ENCODE measurements at regions not wholly inside any gene's neighbourhood (a gene's known extent, or its start where the extent isn't known, plus 50 kb on each side); places are given as distances from the start of the nearest gene placed in this dataset.

DNA sequence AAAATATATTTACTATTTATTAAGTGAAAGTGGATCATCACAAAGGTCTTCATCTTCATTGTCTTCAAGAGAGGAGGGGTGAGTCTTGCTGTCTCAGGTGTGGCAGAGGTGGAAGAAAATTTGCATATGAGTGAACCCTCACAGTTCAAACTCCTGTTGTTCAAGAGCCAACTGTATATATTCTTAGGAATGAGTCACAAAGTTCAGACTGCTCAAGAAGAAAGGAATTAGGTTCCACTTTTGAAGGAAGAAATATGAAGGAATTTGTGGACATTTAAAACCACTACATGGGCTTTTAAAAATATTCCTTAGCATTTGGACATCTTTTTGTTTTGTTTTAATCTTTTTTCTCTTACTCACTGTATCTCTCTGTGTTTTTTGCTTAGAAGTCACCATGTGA is 212.6 kb downstream of the INSIG2 start:
- Histone ChIP-seq H3K27me3 (ENCODE audit: control insufficient read depth, insufficient read depth, low read length) (no peaks in the 10 kb centered on the region), H3K36me3 (ENCODE audit: control insufficient read depth, insufficient read depth, low read length) (no peaks in the 10 kb centered on the region), H3K9ac (ENCODE audit: low read length) (no peak overlapping the region), H3K4me1 (ENCODE audit: control insufficient read depth, insufficient read depth, low read length) (no peaks in the 10 kb centered on the region), H3K27ac (ENCODE audit: low read depth, low read length) (no peak overlapping the region), H3K4me3 (ENCODE audit: low read length) (no peak overlapping the region)

DNA sequence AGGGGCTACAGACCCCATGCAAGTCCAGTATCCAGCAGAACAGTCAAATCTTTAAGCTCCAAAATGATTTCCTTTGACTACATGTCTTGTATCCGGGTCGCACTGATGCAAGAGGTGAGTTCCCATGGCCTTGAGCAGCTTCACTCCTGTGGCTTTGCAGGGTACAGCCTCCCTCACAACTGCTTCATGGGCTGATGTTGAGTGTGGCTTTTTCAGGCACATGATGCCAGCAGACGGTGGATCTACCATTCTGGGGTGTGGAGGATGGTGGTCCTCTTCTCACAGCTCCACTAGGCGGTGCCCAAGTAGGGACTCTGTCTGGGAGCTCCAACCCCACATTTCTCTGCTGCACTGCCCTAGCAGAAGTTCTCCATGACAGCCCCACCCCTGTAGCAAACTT is 208.4 kb downstream of the INSIG2 start:
- no peaks in the 10 kb centered on the region for H3K27me3 ChIP-seq (ENCODE audit: control insufficient read depth, insufficient read depth, low read length)
- no peak overlapping the region for H3K9ac ChIP-seq (ENCODE audit: low read length)
- no peak overlapping the region for H3K27ac ChIP-seq (ENCODE audit: low read depth, low read length)
- H3K4me3 ChIP-seq (ENCODE audit: low read length), result no peak overlapping the region
- no peaks in the 10 kb centered on the region for H3K36me3 ChIP-seq (ENCODE audit: control insufficient read depth, insufficient read depth, low read length)
- no peaks in the 10 kb centered on the region for H3K4me1 ChIP-seq (ENCODE audit: control insufficient read depth, insufficient read depth, low read length)

DNA sequence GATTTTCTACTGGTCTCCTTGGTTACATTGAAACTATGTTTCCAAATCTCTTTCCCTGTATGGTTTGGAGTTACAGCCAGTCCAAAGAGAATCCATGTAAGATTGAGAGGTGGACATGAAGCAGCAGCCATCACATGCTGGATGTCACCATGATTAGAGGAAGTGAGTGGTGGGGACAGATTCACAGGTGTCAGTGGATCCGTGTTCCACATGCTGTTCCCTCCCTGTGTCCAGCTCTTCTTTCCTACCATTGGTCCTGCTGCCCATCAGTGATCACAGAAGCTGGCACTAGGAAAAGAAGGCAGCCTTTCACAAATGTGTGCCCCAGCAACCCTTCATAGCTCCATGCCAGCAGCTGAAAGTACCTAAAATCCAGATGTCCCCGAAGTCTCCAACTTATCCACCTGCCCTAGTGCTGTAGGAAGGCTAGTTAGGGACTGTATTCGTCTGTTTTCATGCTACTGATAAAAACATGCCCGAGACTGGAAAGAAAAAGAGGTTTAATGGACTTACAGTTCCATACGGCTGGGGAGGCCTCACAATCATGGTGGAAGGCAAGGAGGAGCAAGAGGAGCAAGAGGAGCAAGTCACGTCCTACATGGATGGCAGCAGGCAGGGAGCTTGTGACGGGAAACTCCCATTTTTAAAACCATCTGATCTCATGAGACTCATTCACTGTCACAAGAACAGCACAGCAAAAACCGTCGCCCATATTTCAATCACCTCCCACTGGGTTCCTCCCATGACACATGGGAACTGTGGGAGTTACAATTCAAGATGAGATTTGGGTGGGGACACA is 207.5 kb downstream of the INSIG2 start:
- Histone ChIP-seq H3K27ac (ENCODE audit: low read depth, low read length) (no peak overlapping the region), H3K9ac (ENCODE audit: low read length) (no peak overlapping the region), H3K4me3 (ENCODE audit: low read length) (no peak overlapping the region), H3K36me3 (ENCODE audit: control insufficient read depth, insufficient read depth, low read length) (no peaks in the 10 kb centered on the region), H3K27me3 (ENCODE audit: control insufficient read depth, insufficient read depth, low read length) (no peaks in the 10 kb centered on the region), H3K4me1 (ENCODE audit: control insufficient read depth, insufficient read depth, low read length) (no peaks in the 10 kb centered on the region)

DNA sequence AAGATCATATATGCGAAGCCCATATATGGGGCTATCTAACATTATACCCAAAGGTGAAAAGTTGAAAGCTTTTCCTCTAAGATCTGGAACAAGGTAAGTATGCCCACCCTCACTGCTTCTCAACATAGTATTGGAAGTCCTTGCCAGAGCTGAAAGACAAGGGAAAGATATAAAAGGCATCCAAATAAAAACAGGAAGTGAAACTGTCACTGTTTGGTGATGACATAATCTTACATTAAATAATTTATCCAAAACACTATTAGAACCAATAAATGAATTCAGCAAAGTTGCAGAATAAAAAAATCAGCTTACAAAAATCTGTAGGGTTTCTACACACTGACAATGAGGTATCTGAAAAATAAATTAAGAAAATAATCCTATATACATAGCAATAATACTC is 205.8 kb downstream of the INSIG2 start:
- Histone ChIP-seq H3K27me3 (ENCODE audit: control insufficient read depth, insufficient read depth, low read length) (no peaks in the 10 kb centered on the region), H3K9ac (ENCODE audit: low read length) (no peak overlapping the region), H3K36me3 (ENCODE audit: control insufficient read depth, insufficient read depth, low read length) (no peaks in the 10 kb centered on the region)

DNA sequence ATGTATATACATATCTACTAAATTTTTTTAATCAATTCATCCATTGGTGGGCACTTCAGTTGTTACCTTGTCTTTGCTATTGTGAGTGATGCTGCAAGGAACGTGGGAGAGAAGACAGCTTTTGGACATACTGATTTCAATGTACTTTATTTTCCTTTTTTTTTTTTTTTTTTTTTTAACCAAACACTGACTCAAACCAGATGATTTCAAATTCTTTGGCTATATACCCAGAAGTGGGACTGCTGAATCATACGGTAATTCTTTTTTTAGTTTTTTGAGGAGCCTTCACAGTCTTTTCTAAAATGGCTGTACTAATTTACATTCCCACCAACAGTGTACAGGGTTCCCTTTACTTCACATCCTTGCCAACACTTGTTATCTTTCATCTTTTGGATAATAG is 204.7 kb downstream of the INSIG2 start:
- no peak overlapping the region for H3K9ac ChIP-seq (ENCODE audit: low read length)
- no peaks in the 10 kb centered on the region for H3K36me3 ChIP-seq (ENCODE audit: control insufficient read depth, insufficient read depth, low read length)
- no peak overlapping the region for H3K27ac ChIP-seq (ENCODE audit: low read depth, low read length)
- H3K4me1 ChIP-seq (ENCODE audit: control insufficient read depth, insufficient read depth, low read length), result no peaks in the 10 kb centered on the region
- H3K27me3 ChIP-seq (ENCODE audit: control insufficient read depth, insufficient read depth, low read length), result no peaks in the 10 kb centered on the region
- no peak overlapping the region for H3K4me3 ChIP-seq (ENCODE audit: low read length)

More for the DNA sequence above, 205.8 kb downstream of the INSIG2 start:
- H3K27ac ChIP-seq (ENCODE audit: low read depth, low read length), result no peak overlapping the region
- H3K4me3 ChIP-seq (ENCODE audit: low read length), result no peak overlapping the region
- H3K4me1 ChIP-seq (ENCODE audit: control insufficient read depth, insufficient read depth, low read length), result no peaks in the 10 kb centered on the region

DNA sequence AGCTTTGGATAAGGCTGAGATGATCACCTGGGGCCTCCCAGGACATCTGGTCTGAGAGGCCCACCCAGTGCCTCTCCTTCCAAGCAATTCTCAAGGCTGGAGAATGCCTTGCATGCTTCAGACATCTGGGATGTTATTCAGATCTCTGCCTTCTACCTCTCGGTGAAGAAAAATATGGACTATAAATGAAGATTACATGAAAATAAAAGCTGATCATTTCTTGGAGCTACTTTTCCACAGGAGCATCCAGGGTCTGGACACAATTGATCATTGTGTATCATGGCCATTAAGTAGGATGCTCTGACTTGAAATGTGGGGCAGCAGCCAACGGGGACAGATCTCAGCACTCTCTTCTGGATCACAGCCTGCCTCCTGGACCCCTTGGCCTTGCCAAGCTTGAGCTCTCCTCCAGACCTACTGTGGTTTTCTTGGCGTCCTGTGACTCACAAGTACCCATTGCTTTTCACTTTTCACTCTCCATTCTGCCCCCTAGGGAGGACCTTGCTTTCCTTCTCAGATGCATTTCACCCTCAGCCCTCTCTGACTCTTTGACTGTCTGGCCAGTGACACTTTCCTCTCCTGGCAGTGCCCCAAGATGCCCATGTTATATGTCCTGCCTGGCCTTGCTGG is 203.1 kb downstream of the INSIG2 start:
- H3K9ac ChIP-seq (ENCODE audit: low read length), result no peak overlapping the region
- H3K27ac ChIP-seq (ENCODE audit: low read depth, low read length), result no peak overlapping the region
- H3K36me3 ChIP-seq (ENCODE audit: control insufficient read depth, insufficient read depth, low read length), result no peaks in the 10 kb centered on the region
- H3K27me3 ChIP-seq (ENCODE audit: control insufficient read depth, insufficient read depth, low read length), result no peaks in the 10 kb centered on the region
- H3K4me1 ChIP-seq (ENCODE audit: control insufficient read depth, insufficient read depth, low read length), result no peaks in the 10 kb centered on the region
- no peak overlapping the region for H3K4me3 ChIP-seq (ENCODE audit: low read length)

DNA sequence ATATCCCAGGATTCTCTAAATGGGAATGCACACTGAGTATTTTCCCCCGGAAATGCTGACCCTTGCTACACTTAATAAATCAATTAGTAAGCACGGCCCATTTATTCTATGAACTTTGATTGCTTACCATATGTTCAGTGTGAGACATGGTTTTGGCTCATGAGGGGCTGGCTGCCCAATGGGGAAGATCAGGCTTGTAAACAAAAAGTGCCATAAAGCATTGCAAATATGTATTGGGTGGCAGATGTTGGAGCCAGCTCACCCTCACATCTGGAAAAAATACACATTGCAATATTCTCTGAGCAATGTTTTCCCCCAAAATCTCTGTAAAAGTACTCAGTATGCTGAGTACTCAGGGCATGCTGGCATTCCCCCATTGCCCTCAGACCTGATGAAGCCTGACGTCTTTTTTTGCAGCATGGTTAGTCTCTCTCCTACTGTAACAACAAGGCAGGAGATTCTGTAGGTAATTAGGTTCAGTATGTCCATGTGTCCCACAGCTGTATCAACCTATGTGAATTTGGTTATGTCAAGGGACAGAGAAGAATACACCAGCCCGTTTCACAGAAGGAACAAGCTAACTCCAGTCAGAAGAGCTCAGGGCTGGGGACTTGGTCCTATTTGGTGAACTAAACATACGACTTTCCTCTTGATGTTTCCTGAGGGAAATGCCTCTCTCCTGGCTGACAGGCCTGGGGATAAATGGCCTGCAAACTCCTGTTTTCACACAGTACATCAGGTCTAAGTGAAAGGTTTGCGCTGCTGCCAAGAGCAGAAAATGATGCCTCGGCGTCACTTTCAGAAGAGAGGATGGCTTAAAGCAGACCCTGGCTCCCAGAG is 202.4 kb downstream of the INSIG2 start:
- Histone ChIP-seq H3K9ac (ENCODE audit: low read length) (no peak overlapping the region), H3K36me3 (ENCODE audit: control insufficient read depth, insufficient read depth, low read length) (no peaks in the 10 kb centered on the region), H3K27ac (ENCODE audit: low read depth, low read length) (no peak overlapping the region), H3K27me3 (ENCODE audit: control insufficient read depth, insufficient read depth, low read length) (no peaks in the 10 kb centered on the region), H3K4me3 (ENCODE audit: low read length) (no peak overlapping the region), H3K4me1 (ENCODE audit: control insufficient read depth, insufficient read depth, low read length) (no peaks in the 10 kb centered on the region)

DNA sequence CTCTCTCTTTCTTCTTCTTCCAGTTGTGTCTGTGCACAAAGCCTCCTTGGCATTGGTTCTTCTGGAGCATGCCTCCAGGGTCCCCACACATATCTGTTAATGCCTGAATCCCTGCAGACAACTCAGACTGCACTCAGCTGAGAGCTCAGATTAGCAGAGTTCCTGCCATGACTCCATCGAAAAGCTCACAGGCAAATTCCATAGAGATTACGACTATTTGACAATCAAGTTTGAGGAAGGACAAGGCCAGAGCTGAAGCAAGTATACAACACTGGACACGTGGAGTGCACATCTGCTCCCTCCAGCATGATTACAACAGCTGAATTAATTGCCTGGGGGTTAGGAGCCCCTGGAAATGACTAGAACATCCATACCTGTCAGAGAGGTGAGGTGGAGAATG is 190.7 kb downstream of the INSIG2 start:
- Histone ChIP-seq H3K9ac (ENCODE audit: low read length) (no peak overlapping the region), H3K4me3 (ENCODE audit: low read length) (no peak overlapping the region), H3K27ac (ENCODE audit: low read depth, low read length) (no peak overlapping the region), H3K36me3 (ENCODE audit: control insufficient read depth, insufficient read depth, low read length) (no peaks in the 10 kb centered on the region), H3K27me3 (ENCODE audit: control insufficient read depth, insufficient read depth, low read length) (no peaks in the 10 kb centered on the region), H3K4me1 (ENCODE audit: control insufficient read depth, insufficient read depth, low read length) (no peaks in the 10 kb centered on the region)

DNA sequence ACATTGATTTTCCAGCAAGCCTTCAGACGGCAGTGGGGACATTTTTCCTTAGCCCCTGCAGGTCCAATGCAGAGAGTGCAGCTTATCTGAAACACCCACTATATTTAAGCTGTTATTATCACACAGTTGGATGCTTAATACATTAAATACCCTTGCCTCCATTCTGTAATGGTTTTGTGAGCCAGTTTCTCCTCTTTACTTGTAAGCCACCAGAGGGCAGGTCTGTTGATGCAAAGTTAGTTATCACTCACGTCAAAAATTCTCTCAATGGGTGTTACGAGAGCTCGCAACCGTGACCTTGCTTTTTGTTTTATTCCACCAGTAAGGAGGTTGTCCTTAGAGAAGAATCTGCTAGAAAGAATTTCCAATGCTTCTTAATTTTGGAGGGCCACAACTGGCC is 189.8 kb downstream of the INSIG2 start:
- no peaks in the 10 kb centered on the region for H3K36me3 ChIP-seq (ENCODE audit: control insufficient read depth, insufficient read depth, low read length)
- no peaks in the 10 kb centered on the region for H3K27me3 ChIP-seq (ENCODE audit: control insufficient read depth, insufficient read depth, low read length)
- H3K4me3 ChIP-seq (ENCODE audit: low read length), result no peak overlapping the region
- H3K27ac ChIP-seq (ENCODE audit: low read depth, low read length), result no peak overlapping the region
- H3K4me1 ChIP-seq (ENCODE audit: control insufficient read depth, insufficient read depth, low read length), result no peaks in the 10 kb centered on the region
- H3K9ac ChIP-seq (ENCODE audit: low read length), result no peak overlapping the region

DNA sequence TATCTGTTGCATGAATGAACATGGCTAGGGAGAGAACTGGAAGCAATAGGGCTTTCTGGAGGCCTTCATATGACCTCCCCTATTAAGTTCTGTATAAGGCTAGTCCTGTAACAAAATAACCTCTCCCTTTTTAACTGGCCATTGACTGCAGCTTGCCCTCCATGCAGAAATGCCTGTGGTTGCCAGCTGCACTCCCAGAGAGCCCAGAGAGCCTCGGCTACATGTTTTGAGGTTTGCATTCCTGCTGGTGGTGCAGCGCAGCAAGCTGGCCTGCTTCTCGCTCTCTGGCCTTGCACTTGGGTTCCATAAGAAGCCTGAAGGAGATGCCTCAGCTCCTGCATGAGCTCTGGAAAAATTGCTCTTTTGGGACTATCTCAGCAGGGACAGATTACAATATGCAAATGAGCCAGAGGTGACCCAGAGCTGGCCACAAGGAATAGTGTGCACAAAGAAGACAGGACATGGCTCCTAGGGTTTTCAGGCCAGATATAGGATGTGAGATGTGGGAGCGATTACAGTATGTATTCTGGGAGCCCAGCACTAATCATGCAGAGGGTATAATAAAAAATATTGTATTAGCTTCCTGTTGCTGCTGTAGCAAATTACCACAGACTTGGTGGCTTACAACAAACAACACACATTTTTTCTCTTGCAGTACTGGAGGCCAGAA is 186.7 kb downstream of the INSIG2 start:
- Histone ChIP-seq H3K36me3 (ENCODE audit: control insufficient read depth, insufficient read depth, low read length) (no peaks in the 10 kb centered on the region), H3K9ac (ENCODE audit: low read length) (no peak overlapping the region), H3K27ac (ENCODE audit: low read depth, low read length) (no peak overlapping the region), H3K4me3 (ENCODE audit: low read length) (no peak overlapping the region), H3K4me1 (ENCODE audit: control insufficient read depth, insufficient read depth, low read length) (no peaks in the 10 kb centered on the region), H3K27me3 (ENCODE audit: control insufficient read depth, insufficient read depth, low read length) (no peaks in the 10 kb centered on the region)

DNA sequence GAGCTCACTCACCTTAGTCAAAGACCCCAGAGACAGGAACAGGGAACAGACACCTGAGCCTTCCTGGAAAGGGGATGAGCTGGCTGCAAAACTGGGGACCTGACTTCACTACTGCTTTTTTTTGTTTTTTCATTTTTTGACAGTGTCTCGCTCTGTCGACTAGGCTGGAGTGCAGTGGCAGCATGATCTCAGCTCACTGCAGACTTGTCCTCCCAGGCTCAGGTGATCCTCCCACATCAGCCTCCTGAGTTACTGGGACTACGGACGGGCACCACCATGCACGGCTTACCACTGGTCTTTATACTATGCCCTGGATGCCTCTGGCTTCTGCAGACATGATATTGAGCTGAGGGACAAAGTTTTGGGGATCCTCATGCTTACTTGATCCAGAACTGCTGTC is 184.1 kb downstream of the INSIG2 start:
- Histone ChIP-seq H3K27ac (ENCODE audit: low read depth, low read length) (no peak overlapping the region), H3K36me3 (ENCODE audit: control insufficient read depth, insufficient read depth, low read length) (no peaks in the 10 kb centered on the region), H3K9ac (ENCODE audit: low read length) (no peak overlapping the region), H3K4me3 (ENCODE audit: low read length) (no peak overlapping the region), H3K4me1 (ENCODE audit: control insufficient read depth, insufficient read depth, low read length) (no peaks in the 10 kb centered on the region), H3K27me3 (ENCODE audit: control insufficient read depth, insufficient read depth, low read length) (no peaks in the 10 kb centered on the region)

DNA sequence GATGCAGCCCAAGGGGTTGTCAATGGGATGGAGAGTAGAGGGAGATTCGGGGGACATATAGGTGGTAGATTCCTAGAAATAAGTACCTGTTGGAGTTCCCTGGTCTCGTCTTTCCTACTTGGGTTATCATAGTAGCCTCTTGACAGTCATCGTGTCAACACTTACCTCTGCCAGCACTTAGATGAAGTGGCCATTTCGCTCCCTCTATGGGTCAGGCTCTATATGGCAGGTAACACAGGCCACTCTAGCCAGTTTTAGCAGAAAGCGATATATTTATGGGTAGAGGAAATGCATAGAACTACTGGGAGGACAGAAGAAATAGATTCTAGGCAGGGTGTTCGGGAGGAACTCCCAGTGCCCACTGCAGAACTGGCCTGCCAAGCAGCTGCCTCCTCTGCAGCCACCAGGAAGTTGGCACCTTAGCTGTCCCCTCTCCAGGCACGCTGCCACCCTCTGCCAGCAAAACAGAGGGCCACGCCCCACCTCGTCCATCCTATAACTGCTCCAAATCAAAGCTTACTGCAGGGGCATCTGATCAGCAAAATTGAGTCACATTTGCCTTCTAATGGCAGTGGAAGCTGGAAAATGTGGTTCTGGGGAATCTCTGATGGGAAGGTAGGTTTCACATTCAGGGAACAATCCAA is 181.3 kb downstream of the INSIG2 start:
- Histone ChIP-seq H3K27me3 (ENCODE audit: control insufficient read depth, insufficient read depth, low read length) (no peaks in the 10 kb centered on the region), H3K27ac (ENCODE audit: low read depth, low read length) (no peak overlapping the region), H3K9ac (ENCODE audit: low read length) (no peak overlapping the region), H3K4me1 (ENCODE audit: control insufficient read depth, insufficient read depth, low read length) (no peaks in the 10 kb centered on the region), H3K36me3 (ENCODE audit: control insufficient read depth, insufficient read depth, low read length) (no peaks in the 10 kb centered on the region), H3K4me3 (ENCODE audit: low read length) (no peak overlapping the region)

Data from rectal smooth muscle tissue (tissue), 1 donor.